ENCODE measurements at regions not wholly inside any gene's neighbourhood (a gene's known extent, or its start where the extent isn't known, plus 50 kb on each side); places are given as distances from the start of the nearest gene placed in this dataset.
"Not testable (repeated sequence)": the region's sequence is repeated elsewhere in the genome, so short reads cannot be mapped to it uniquely, and the experiment has no call there.

GRCh38 chr1:238912148-238912547 lies 474.2 kb upstream of the CHRM3 start:
- DNase-seq (ENCODE audit: low spot score): no peak

- not testable (repeated sequence) for DNase-seq (ENCODE audit: low spot score)
Measured at GRCh38 chr1:238902752-238903151, 483.6 kb upstream of the CHRM3 start.

GRCh38 chr1:238900334-238900865 lies 486.0 kb upstream of the CHRM3 start:
- no peak for DNase-seq (ENCODE audit: low spot score)

GRCh38 chr1:238898856-238899255 lies 487.5 kb upstream of the CHRM3 start:
- DNase-seq (ENCODE audit: low spot score): peak; percentile 56

- no peak for DNase-seq (ENCODE audit: low spot score)
Measured at GRCh38 chr1:238895911-238896310, 490.5 kb upstream of the CHRM3 start.

GRCh38 chr1:238892612-238893011 lies 493.8 kb upstream of the CHRM3 start:
- DNase-seq (ENCODE audit: low spot score): peak; percentile 92

- no peak for DNase-seq (ENCODE audit: low spot score)
Measured at GRCh38 chr1:238861342-238862066, 524.9 kb upstream of the CHRM3 start.

- no peak for DNase-seq (ENCODE audit: low spot score)
Measured at GRCh38 chr1:238833919-238834318, 552.4 kb upstream of the CHRM3 start.

- DNase-seq (ENCODE audit: low spot score): no peak
Measured at GRCh38 chr1:238832106-238832505, 554.3 kb upstream of the CHRM3 start.

GRCh38 chr1:238830036-238830611 lies 556.2 kb upstream of the CHRM3 start:
- DNase-seq (ENCODE audit: low spot score): no peak

GRCh38 chr1:238826891-238827290 lies 559.5 kb upstream of the CHRM3 start:
- no peak for DNase-seq (ENCODE audit: low spot score)

- DNase-seq (ENCODE audit: low spot score): no peak
Measured at GRCh38 chr1:238823416-238823815, 563.0 kb upstream of the CHRM3 start.

GRCh38 chr1:238811211-238811879 lies 575.0 kb upstream of the CHRM3 start:
- DNase-seq (ENCODE audit: low spot score): no peak

- DNase-seq (ENCODE audit: low spot score): no peak
Measured at GRCh38 chr1:238790882-238791281, 595.5 kb upstream of the CHRM3 start.

GRCh38 chr1:238789916-238790667 lies 596.3 kb upstream of the CHRM3 start:
- peak; percentile 8 for DNase-seq (ENCODE audit: low spot score)

- no peak for DNase-seq (ENCODE audit: low spot score)
Measured at GRCh38 chr1:238787471-238787870, 598.9 kb upstream of the CHRM3 start.

- no peak for DNase-seq (ENCODE audit: low spot score)
Measured at GRCh38 chr1:238783633-238784032, 602.7 kb upstream of the CHRM3 start.

- no peak for DNase-seq (ENCODE audit: low spot score)
Measured at GRCh38 chr1:238779716-238780115, 606.7 kb upstream of the CHRM3 start.

GRCh38 chr1:238778113-238778512 lies 608.3 kb upstream of the CHRM3 start:
- DNase-seq (ENCODE audit: low spot score): no peak

GRCh38 chr1:238777551-238777950 lies 608.8 kb upstream of the CHRM3 start:
- no peak for DNase-seq (ENCODE audit: low spot score)

- no peak for DNase-seq (ENCODE audit: low spot score)
Measured at GRCh38 chr1:238776126-238776525, 610.2 kb upstream of the CHRM3 start.

GRCh38 chr1:238772322-238772721 lies 614.0 kb upstream of the CHRM3 start:
- no peak for DNase-seq (ENCODE audit: low spot score)

Data from HT-29 (cell line).